UCSD-AML1 (cell line): ENCODE measurements at regions not wholly inside any gene's neighbourhood (a gene's known extent, or its start where the extent isn't known, plus 50 kb on each side); places are given as distances from the start of the nearest gene placed in this dataset.
"Not testable (repeated sequence)": the region's sequence is repeated elsewhere in the genome, so short reads cannot be mapped to it uniquely, and the experiment has no call there.

Source experiments
- DNase-seq: peaks from one replicate; lab custom pipeline; 2025; ENCODE audit not compliant: unreplicated experiment; lab: John Stamatoyannopoulos, UW

- DNase-seq: no peak
Measured at GRCh38 chr4:71204056-71204455, 134.8 kb upstream of the SLC4A4 start.

- DNase-seq: no peak
Measured at GRCh38 chr4:71206763-71207162, 132.1 kb upstream of the SLC4A4 start.

DNA sequence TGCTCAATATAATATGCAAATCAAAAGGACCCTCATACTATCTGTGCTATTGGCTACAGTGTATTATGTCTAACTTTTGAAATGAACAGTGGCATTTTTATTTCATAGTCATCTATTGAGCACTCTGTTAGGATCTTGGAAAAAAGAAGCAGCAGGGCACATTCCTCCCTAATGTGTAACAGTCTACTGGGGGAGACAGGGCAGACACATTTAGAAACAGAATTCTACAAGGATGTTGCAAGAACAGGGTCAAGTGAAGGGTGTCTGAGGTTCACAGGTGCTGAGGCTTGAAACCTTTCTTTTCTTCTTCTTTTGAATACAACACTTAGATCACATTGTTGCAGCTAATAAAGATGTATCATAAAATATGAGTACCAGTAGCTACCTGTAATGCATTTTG is 129.7 kb upstream of the SLC4A4 start:
- no peak for DNase-seq

DNA sequence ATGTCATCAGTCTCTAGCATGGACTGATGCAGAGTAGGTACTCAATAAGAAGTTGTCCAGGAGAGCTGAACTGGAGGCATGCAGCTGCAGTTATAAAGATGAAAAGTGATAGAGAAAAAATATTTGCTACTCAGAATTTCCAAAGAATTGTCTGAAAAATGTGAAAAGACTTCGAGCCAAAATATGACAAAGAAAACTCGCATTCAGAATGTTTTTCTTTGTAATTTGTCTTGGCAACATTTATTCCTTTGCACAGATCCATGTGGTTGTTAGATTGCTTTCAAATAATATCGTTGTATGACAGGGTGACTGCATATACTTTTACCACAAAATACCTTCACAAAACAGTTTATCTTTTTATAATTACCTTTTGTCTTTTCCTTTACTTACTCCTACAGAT is 128.0 kb upstream of the SLC4A4 start:
- DNase-seq: no peak

GRCh38 chr4:71211748-71212147 is 127.1 kb upstream of the SLC4A4 start:
- no peak for DNase-seq

DNA sequence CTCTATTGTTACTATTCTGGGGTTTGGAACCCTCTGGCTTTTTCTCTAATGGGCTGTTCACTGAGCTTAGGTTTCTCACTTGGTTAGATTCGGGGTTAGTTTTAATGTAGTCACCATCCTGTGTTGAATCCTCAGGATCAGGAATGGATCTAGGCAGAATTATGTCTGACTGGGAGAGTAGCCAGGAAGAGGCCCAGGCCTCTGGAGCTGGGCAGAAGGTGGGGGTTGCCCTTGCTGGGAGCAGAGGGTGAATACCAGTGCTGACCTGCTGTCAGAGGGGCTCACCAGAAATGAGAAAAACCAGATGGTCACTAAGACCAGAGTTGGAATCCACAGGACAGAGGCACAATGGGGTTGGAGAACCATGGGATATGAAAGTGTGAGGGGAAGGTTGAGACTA is 126.6 kb upstream of the SLC4A4 start:
- no peak for DNase-seq

GRCh38 chr4:71214578-71214977 is 124.2 kb upstream of the SLC4A4 start:
- no peak for DNase-seq

DNA sequence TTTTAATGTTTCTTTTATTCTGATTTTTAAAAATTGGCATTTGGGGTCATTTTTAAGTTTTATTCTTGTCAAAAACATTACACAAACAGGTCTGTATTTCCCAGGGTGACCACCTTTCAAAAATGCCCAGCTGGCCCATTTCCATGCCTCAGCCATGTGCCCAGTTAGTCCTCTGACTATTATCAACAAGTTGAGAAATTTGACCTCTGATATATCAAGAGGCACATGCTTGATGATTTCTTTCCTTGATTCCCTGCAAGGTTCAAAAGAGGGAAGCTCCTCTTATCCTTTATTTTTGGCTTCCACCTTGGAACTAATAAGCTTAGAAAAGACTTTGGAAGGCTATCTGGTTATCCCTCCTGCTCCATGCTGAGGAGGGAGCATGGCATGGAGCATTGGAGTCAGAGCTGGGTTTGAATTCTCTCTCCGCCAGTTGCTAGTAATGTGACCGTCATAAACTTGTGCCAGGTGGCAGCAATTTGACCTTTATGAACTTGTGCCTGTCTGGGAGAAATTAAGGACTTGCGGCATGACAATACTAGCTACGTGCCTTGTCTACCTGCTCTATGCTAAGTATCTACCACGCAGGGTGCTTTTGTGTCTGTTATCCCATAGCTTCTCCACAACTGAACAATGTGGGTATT is 122.4 kb upstream of the SLC4A4 start:
- no peak for DNase-seq

GRCh38 chr4:71217688-71218087 is 121.1 kb upstream of the SLC4A4 start:
- no peak for DNase-seq

- DNase-seq: not testable (repeated sequence)
Measured at GRCh38 chr4:71220848-71221247, 118.0 kb upstream of the SLC4A4 start.

DNA sequence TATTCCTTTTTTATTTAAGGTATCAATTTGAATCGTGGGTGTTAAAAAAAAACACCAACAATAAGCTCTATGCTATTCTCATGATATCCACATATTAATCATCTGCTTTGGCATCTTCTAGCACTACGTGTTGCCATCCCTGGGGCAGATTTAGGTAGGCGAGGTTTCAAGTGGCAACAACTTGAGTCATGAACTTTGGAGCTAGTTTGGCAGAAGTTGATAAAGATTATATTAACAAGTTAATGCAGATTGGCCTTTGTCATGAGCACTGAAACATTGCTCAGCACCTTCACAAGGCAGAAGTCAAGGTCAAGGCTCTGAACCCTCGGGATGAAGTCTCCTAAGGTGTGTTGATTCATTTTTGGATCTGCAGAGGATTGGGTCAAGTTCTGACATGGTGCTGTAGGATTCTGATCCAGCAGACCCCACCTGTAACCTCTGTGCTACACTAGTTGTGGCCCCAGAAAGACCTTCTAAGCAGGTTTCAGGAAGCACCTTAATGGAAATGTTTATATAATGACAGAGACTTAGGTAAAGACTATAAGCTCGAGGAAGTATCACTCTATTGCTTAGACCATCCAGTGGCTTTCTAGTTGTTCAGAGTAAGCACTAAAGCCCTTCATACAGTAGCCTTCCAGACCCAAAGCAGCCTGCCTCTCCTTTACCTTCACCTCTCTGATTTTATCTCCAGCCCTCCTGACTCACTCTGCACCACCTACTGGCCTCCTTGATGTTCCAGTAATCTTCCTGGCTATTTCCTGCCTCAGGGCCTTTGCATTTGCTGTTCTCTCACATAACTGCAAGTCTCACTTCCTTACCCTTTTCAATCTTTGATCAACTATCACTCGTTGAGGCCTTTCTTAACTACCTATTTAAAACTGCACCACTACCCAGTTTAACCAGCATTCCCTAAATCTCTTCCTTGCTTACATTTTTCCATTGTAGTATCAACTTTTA is 117.0 kb upstream of the SLC4A4 start:
- no peak for DNase-seq

GRCh38 chr4:71222661-71223060 is 116.2 kb upstream of the SLC4A4 start:
- no peak for DNase-seq

GRCh38 chr4:71229477-71230270 is 109.1 kb upstream of the SLC4A4 start:
- DNase-seq: no peak

DNA sequence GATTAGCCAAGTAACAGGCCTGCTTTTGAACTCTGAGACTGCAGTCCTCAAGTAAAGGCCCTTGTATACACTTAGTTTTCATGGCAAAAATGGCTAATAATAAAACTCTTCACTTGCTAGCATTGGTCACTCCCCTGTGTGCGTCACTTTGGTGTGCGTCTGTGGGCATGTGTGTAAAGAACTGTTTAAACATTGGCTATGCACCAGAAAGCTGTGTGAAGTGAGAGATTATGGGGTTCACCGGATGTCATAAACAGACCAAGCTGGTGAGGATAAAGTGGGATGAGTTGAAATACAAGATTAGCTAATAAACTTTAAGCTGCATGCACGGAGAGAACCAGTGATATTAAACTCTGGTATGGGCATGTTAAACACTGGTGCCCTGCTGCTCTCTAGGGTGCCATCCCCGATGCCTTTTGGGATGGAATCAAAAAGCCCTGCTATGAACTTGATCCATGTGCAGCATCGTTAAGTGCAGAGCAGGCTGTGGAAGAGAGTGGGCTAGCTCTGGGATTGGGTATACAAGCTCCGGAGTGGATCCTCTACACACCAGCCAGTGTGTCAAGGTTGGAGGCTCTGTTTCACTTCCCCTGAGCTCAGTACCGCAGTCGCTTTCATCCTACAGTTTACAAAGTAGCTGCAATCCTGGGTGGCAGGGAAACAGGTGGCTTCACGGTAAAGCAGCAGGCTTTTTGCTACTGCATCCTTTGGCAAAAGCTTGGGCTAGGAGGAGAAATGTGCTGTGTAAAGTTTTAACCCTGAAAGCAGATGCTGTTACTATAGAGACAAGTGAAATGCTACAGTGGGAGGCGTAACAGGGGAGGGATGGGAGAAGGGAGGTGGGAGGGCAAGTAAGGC is 108.3 kb upstream of the SLC4A4 start:
- DNase-seq: no peak

DNA sequence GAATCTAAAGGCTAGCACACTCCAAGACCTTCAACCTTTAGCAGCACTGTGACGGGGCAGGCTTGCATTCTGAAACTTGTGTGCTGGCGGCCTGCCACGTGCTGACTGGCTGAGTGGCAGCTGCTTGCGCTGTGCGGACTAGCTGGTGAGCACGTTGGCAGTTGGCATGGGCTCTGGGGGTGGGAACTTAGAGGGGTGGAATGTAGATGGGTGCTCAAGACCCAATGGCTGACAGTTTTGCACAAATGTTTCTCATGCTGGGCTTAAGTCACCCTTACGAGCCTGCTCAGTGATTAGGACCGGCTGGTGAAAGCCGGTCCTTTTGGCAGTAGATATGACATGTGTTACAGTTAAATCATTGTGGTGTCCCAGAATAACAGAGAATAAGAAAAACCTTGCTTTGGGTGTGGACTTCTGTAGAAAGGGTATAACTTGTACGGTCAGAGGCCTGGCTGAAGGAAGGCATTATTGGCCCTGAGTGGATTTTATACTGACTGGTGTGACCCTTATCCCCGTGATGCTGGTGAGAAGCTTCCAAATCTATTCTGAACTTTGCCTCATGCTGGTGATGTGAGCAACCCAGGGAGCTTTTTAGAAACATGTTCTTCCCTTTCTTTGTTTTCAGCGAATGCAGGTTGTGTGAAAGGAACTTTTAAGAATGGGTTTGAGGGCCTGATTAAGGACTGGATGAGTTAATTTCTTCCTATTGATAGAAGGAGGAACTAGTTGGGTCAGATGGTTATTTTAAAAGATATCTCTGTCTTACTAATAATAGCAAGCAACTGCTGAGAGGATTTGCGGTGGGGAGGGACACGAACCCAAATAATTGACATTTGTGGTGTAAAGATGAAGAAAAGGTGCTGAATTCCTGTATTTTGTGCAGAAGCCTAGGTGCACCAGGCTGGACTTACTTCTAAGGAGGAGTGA is 107.4 kb upstream of the SLC4A4 start:
- DNase-seq: no peak

DNA sequence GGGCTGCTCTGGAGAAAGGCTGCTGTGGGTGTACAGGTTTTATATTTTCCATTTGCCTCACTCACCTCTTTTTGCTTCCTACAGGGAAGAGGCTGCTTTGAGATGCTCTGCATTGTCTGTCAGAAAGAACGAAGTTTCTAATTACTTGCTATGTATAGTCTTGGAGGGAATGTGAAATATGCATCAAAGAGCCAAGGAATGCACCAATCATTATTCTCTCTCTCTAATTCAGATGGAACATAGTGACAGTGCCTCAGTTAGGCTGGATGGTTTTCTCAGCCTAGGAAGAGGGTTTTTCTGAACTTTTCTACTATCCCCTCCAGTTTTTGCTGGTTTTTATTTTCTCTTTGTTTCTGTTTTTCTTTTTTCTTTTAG is 106.8 kb upstream of the SLC4A4 start:
- no peak for DNase-seq

DNA sequence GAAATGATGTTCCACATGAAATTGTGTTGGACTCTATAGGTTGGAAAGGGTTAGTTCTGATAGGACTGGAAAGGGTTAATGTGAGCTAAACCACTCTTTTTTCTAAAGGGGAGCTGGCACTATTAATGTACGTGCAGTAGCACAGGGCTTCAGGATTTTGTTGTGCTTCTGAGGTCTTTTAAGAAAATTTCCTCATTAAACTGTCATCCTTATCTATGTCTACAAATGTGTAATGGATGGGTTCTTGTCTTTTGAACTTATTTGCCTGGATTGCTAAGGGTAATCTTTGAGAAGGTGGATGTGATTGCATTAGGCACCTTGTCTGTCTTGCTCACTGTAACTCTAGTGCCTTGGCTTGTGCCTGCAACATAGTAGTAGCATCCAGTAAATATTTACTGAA is 106.0 kb upstream of the SLC4A4 start:
- DNase-seq: no peak

GRCh38 chr4:71235311-71236201 is 103.3 kb upstream of the SLC4A4 start:
- no peak for DNase-seq

DNA sequence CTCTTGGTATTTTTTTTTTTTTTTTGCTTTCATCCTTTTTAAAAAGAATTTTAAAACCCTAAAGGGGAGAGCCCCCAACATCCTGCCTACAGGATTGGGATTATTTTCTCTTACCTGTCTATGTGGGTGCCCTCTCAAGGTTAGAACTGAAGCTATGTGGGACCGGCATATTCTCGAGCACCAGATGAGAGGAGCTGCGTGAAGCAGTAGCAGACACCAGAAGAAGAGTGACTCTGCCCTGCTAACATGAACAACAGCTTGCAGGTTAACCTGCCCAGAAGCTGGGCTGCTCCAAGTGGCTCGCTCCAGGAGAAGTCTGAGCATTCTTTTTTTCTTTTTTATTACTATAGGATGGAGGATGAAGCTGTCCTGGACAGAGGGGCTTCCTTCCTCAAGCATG is 102.6 kb upstream of the SLC4A4 start:
- DNase-seq: no peak
